ENCODE measurements at regions not wholly inside any gene's neighbourhood (a gene's known extent, or its start where the extent isn't known, plus 50 kb on each side); places are given as distances from the start of the nearest gene placed in this dataset.

- ATAC-seq (ENCODE audit: poor library complexity), result no peak
- ChIA-PET POLR2A (no interaction called here), CTCF (no interaction called here)
- no peak for TF ChIP-seq CTCF (IDR thresholded peaks at IDR 0.05)
- Histone ChIP-seq H3K36me3 (ENCODE audit: insufficient read depth, low read length) (no peaks in the 10 kb centered on the region), H3K9me3 (ENCODE audit: control insufficient read depth in 1 of 2, insufficient read depth in 1 of 2, low read length in 2 of 2) (no peaks in the 10 kb centered on the region), H3K27me3 (ENCODE audit: control insufficient read depth in 1 of 2, insufficient read depth in 2 of 2, low read length in 2 of 2) (peaks cover 0 to 2% of the 10 kb centered on the region in 2 experiments), H3K4me3 (ENCODE audit: low read length) (no peak overlapping the region), H3K27ac (ENCODE audit: low read depth in 1 of 2, low read length in 2 of 2) (no peak overlapping the region), H3K4me1 (ENCODE audit: insufficient read depth, low read length) (no peaks in the 10 kb centered on the region)
- H3K4me3 Mint-ChIP-seq, result no peak overlapping the region
- peaks cover 24% of the 10 kb centered on the region for H3K27me3 Mint-ChIP-seq
- no peaks in the 10 kb centered on the region for H3K9me3 Mint-ChIP-seq
- H3K27ac Mint-ChIP-seq, result no peak overlapping the region
- intact Hi-C loops (cut with DNase I, micrococcal nuclease), result loop anchor here in 1 of 2 experiments (10.0 kb wide), 1 partner anchor 173 kb away; no protein-coding TSS in a partner anchor
- no peak for DNase-seq
- no peaks in the 10 kb centered on the region for H3K4me1 Mint-ChIP-seq (ENCODE audit: low read depth)
- H3K36me3 Mint-ChIP-seq (ENCODE audit: low read depth), result no peaks in the 10 kb centered on the region
Observed at GRCh38 chr2:200217320-200217719, 89.2 kb upstream of the SPATS2L start.

GRCh38 chr2:200218645-200219044, 87.8 kb upstream of the SPATS2L start:
- peaks cover 13% of the 10 kb centered on the region for H3K27me3 Mint-ChIP-seq
- Histone ChIP-seq H3K4me1 (ENCODE audit: insufficient read depth, low read length) (no peaks in the 10 kb centered on the region), H3K27ac (ENCODE audit: low read depth in 1 of 2, low read length in 2 of 2) (no peak overlapping the region), H3K36me3 (ENCODE audit: insufficient read depth, low read length) (no peaks in the 10 kb centered on the region), H3K4me3 (ENCODE audit: low read length) (no peak overlapping the region), H3K9me3 (ENCODE audit: control insufficient read depth in 1 of 2, insufficient read depth in 1 of 2, low read length in 2 of 2) (no peaks in the 10 kb centered on the region), H3K27me3 (ENCODE audit: control insufficient read depth in 1 of 2, insufficient read depth in 2 of 2, low read length in 2 of 2) (no peaks in the 10 kb centered on the region)
- DNase-seq (no peak), ATAC-seq (ENCODE audit: poor library complexity) (no peak)
- no peak overlapping the region for H3K27ac Mint-ChIP-seq
- TF ChIP-seq CTCF (IDR thresholded peaks at IDR 0.05), result no peak
- no peaks in the 10 kb centered on the region for H3K36me3 Mint-ChIP-seq (ENCODE audit: low read depth)
- no peaks in the 10 kb centered on the region for H3K9me3 Mint-ChIP-seq
- intact Hi-C loops (cut with DNase I, micrococcal nuclease), result loop anchor here in 1 of 2 experiments (10.0 kb wide), 1 partner anchor 174 kb away; no protein-coding TSS in a partner anchor
- ChIA-PET POLR2A (no interaction called here), CTCF (no interaction called here)
- H3K4me3 Mint-ChIP-seq, result no peak overlapping the region
- no peaks in the 10 kb centered on the region for H3K4me1 Mint-ChIP-seq (ENCODE audit: low read depth)

GRCh38 chr2:200219309-200220113, 87.0 kb upstream of the SPATS2L start:
- Mint-ChIP-seq H3K4me3 (no peak overlapping the region), H3K27me3 (peaks cover 6% of the 10 kb centered on the region), H3K27ac (no peak overlapping the region), H3K4me1 (ENCODE audit: low read depth) (no peaks in the 10 kb centered on the region), H3K36me3 (ENCODE audit: low read depth) (no peaks in the 10 kb centered on the region), H3K9me3 (no peaks in the 10 kb centered on the region)
- Histone ChIP-seq H3K4me3 (ENCODE audit: low read length) (no peak overlapping the region), H3K27ac (ENCODE audit: low read depth in 1 of 2, low read length in 2 of 2) (no peak overlapping the region), H3K27me3 (ENCODE audit: control insufficient read depth in 1 of 2, insufficient read depth in 2 of 2, low read length in 2 of 2) (no peaks in the 10 kb centered on the region), H3K4me1 (ENCODE audit: insufficient read depth, low read length) (no peaks in the 10 kb centered on the region), H3K9me3 (ENCODE audit: control insufficient read depth in 1 of 2, insufficient read depth in 1 of 2, low read length in 2 of 2) (no peaks in the 10 kb centered on the region), H3K36me3 (ENCODE audit: insufficient read depth, low read length) (no peaks in the 10 kb centered on the region)
- ATAC-seq (ENCODE audit: poor library complexity) (no peak), DNase-seq (no peak)
- TF ChIP-seq CTCF (IDR thresholded peaks at IDR 0.05), result no peak
- intact Hi-C loops (cut with DNase I, micrococcal nuclease), result loop anchor here in 1 of 2 experiments (10.0 kb wide), 1 partner anchor 175 kb away; no protein-coding TSS in a partner anchor
- CTCF ChIA-PET, result no interaction called here
- POLR2A ChIA-PET, result no interaction called here

Data from CD4-positive, alpha-beta T cell (primary cell).